Medulla oblongata (tissue), 1 donor: ENCODE measurements at regions not wholly inside any gene's neighbourhood (a gene's known extent, or its start where the extent isn't known, plus 50 kb on each side); places are given as distances from the start of the nearest gene placed in this dataset.

Experiments
- DNase-seq: peaks from one replicate; pipeline ENCODE4 v3.0.0-alpha.2; 2015; ENCODE audit errors: extremely low spot score

GRCh38 chr7:46811529-46811928, 770.4 kb downstream of the TNS3 start:
- no peak for DNase-seq

DNA sequence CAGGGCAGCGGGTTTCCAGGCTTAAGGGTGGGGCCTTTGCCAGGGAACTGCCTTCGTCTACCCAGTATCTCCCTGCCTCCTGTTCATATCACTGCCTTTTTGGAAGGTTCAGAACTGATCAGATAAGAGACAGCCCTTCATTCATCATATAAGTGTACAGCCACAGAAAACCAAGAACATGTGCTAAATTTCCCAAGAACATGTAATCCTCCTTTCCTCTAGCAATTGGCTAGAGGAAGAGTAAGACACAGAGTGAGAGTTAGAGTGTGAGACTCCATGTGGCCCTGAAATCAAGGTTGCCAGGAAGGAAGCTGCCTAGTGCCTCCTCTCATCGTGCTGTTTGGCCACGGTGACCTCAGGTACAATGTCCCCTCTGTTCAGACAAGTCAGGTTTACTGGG, 770.9 kb downstream of the TNS3 start:
- no peak for DNase-seq

- no peak for DNase-seq
These were observed 772.0 kb downstream of the TNS3 start for GRCh38 chr7:46809886-46810285.

- DNase-seq: no peak
These were observed 775.1 kb downstream of the TNS3 start for GRCh38 chr7:46806856-46807255.

- no peak for DNase-seq
These were observed 779.4 kb downstream of the TNS3 start for GRCh38 chr7:46802479-46802878.

GRCh38 chr7:46791188-46791587, 790.7 kb downstream of the TNS3 start:
- no peak for DNase-seq

DNA sequence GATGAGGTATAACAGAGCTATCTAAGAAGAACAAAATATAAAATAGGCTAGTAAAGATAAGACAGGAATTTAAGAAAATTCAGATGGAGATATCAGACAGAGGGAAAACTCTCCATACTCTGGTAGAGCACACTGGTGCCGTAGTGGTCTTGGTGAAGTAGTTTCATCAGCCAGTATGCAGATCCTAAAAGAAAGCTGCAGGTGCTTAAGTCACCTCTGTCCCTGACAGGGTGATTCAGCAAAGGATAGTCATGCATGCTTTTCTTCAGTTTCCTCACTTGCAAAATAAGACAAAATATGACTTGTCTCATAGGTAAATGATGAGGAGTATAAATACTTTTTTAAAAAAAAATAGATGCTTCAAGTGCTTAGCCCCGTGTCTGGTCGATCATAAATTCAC, 794.9 kb downstream of the TNS3 start:
- no peak for DNase-seq

- DNase-seq: no peak
These were observed 795.5 kb downstream of the TNS3 start for GRCh38 chr7:46786221-46786954.

DNA sequence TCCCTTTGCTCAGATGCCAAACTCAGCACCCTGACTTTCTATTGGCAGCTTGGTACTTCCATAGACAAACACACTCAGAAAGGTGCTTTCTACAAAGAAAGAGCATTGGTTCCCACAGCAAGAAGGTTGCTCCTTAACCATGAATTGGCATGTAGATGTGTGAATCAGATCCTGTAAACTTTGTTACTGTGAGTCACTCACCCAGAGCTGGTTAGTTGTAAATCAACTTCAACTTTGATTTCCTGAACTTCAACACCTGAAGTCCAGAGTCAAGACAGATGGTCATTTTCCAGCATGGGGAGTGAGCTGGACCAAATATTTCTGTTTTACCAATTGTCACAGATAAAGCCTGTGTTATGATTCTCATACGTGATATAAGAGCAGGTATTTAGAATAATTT, 797.2 kb downstream of the TNS3 start:
- no peak for DNase-seq

- DNase-seq: no peak
These were observed 799.9 kb downstream of the TNS3 start for GRCh38 chr7:46781901-46782439.

DNA sequence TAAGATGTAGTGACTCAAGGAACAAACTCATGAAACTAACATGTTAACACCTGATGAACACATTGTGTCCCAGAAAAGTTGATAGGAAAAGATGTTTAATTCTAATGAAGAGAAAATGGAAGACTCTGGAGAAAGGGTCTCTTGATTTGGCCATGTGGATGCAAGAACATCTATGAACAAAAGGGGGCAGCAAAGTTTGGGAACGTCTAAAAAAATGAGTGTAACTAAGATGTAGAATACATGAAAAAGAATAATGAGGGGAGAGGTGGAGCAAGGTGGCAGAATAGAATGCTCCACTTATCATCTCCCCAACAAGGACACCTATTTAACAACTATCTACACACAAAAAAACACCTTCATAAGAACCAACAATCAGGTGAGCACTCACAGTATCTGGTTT, 805.1 kb downstream of the TNS3 start:
- DNase-seq: no peak

GRCh38 chr7:46775776-46776175, 806.1 kb downstream of the TNS3 start:
- DNase-seq: no peak

GRCh38 chr7:46775020-46775419, 806.9 kb downstream of the TNS3 start:
- no peak for DNase-seq

DNA sequence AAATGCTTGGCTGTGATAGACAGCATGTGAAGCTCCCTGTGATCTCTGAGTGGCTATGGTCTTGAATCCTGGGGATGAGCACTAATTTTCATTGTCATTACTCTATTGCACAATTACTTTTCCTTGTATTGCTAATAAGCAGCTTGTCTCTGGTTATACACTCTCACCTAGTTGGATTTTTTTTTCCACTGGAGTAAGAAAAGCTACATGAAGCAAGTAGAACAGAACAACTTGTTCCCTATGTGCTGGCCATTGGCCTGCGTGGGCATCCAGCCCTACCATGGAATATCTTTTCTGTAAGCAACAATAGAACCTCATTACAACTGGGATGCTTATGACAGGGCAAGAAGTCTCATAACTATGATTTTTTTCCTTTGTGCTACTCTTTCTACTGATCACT, 807.4 kb downstream of the TNS3 start:
- no peak for DNase-seq

GRCh38 chr7:46772776-46773175, 809.1 kb downstream of the TNS3 start:
- DNase-seq: no peak

GRCh38 chr7:46767071-46767470, 814.8 kb downstream of the TNS3 start:
- DNase-seq: no peak

- DNase-seq: no peak
These were observed 817.6 kb downstream of the TNS3 start for GRCh38 chr7:46764100-46764936.

GRCh38 chr7:46763344-46763743, 818.6 kb downstream of the TNS3 start:
- DNase-seq: no peak

- no peak for DNase-seq
These were observed 822.0 kb downstream of the TNS3 start for GRCh38 chr7:46759711-46760480.

- no peak for DNase-seq
These were observed 824.9 kb downstream of the TNS3 start for GRCh38 chr7:46756996-46757395.

DNA sequence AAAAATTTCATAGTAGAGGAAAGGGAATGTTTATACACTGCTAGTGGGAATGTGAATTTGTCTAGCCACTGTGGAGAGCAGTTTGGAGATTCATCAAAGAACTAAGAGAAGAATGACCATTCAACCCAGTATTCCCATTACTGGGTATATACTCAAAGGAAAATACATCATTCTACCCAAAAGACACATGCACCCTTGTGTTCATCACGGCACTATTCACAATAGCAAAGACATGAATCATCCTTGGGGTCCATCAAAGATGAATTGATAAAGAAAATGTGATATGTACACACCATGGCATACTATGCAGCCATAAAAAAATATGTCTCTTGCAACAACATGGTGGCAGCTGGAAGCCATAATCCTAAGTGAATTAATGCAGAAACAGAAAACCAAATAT, 825.7 kb downstream of the TNS3 start:
- DNase-seq: no peak
